ENCODE measurements at regions not wholly inside any gene's neighbourhood (a gene's known extent, or its start where the extent isn't known, plus 50 kb on each side); places are given as distances from the start of the nearest gene placed in this dataset.

GRCh38 chr10:125531465-125531864, 151.5 kb downstream of the TEX36 start:
- TF ChIP-seq CTCF (IDR thresholded peaks at IDR 0.05 in 2 of 3, conservative IDR thresholded peaks at IDR 0.05 in 1 of 3; ENCODE audit: borderline replicate concordance in 1 of 3, insufficient read depth in 1 of 3, low read depth in 2 of 3, low read length in 2 of 3) (no peak), SP1 (IDR thresholded peaks at IDR 0.05; ENCODE audit: low read depth) (no peak), CEBPB (IDR thresholded peaks at IDR 0.05; ENCODE audit: low read depth) (no peak)

Data from HCT116 (cell line).